ENCODE measurements at regions not wholly inside any gene's neighbourhood (a gene's known extent, or its start where the extent isn't known, plus 50 kb on each side); places are given as distances from the start of the nearest gene placed in this dataset.

GRCh38 chr15:98203872-98204660, 243.6 kb downstream of the ARRDC4 start:
- DNase-seq = no peak

GRCh38 chr15:98207928-98208327, 247.4 kb downstream of the ARRDC4 start:
- DNase-seq = no peak

GRCh38 chr15:98213346-98213979, 253.0 kb downstream of the ARRDC4 start:
- no peak for DNase-seq

- no peak for DNase-seq
Observed at GRCh38 chr15:98216166-98216565, 255.7 kb downstream of the ARRDC4 start.

- DNase-seq = no peak
Observed at GRCh38 chr15:98217356-98217755, 256.9 kb downstream of the ARRDC4 start.

- DNase-seq = no peak
Observed at GRCh38 chr15:98221144-98221543, 260.6 kb downstream of the ARRDC4 start.

- DNase-seq = no peak
Observed at GRCh38 chr15:98221577-98221976, 261.1 kb downstream of the ARRDC4 start.

GRCh38 chr15:98226149-98226548, 265.6 kb downstream of the ARRDC4 start:
- no peak for DNase-seq

- no peak for DNase-seq
Observed at GRCh38 chr15:98226578-98226977, 266.1 kb downstream of the ARRDC4 start.

- no peak for DNase-seq
Observed at GRCh38 chr15:98228846-98229245, 268.3 kb downstream of the ARRDC4 start.

- DNase-seq = no peak
Observed at GRCh38 chr15:98230975-98231374, 270.5 kb downstream of the ARRDC4 start.

- DNase-seq = no peak
Observed at GRCh38 chr15:98231696-98232440, 271.4 kb downstream of the ARRDC4 start.

GRCh38 chr15:98232761-98233160, 272.3 kb downstream of the ARRDC4 start:
- no peak for DNase-seq

GRCh38 chr15:98233873-98234272, 273.4 kb downstream of the ARRDC4 start:
- DNase-seq = no peak

- DNase-seq = no peak
Observed at GRCh38 chr15:98240303-98240702, 279.8 kb downstream of the ARRDC4 start.

GRCh38 chr15:98241032-98241554, 280.6 kb downstream of the ARRDC4 start:
- DNase-seq = no peak

- DNase-seq = no peak
Observed at GRCh38 chr15:98257290-98257689, 296.8 kb downstream of the ARRDC4 start.

- no peak for DNase-seq
Observed at GRCh38 chr15:98263787-98264186, 303.3 kb downstream of the ARRDC4 start.

- DNase-seq = no peak
Observed at GRCh38 chr15:98266295-98266694, 305.8 kb downstream of the ARRDC4 start.

GRCh38 chr15:98268163-98268562, 307.7 kb downstream of the ARRDC4 start:
- DNase-seq = no peak

GRCh38 chr15:98272625-98273024, 312.1 kb downstream of the ARRDC4 start:
- no peak for DNase-seq

GRCh38 chr15:98276018-98276417, 315.5 kb downstream of the ARRDC4 start:
- DNase-seq = no peak

GRCh38 chr15:98277602-98278001, 317.1 kb downstream of the ARRDC4 start:
- no peak for DNase-seq
